GM12874 (cell line): ENCODE measurements at regions not wholly inside any gene's neighbourhood (a gene's known extent, or its start where the extent isn't known, plus 50 kb on each side); places are given as distances from the start of the nearest gene placed in this dataset.

Experiments used
- TF ChIP-seq, protein P1 (sequence below): IDR thresholded peaks from 2 replicates; pipeline ENCODE4 v1.5.1; 2011; ENCODE audit warnings: low read depth, mild to moderate bottlenecking, control low read depth, low read length, moderate library complexity; ENCODE audit not compliant: insufficient read depth

DNA sequence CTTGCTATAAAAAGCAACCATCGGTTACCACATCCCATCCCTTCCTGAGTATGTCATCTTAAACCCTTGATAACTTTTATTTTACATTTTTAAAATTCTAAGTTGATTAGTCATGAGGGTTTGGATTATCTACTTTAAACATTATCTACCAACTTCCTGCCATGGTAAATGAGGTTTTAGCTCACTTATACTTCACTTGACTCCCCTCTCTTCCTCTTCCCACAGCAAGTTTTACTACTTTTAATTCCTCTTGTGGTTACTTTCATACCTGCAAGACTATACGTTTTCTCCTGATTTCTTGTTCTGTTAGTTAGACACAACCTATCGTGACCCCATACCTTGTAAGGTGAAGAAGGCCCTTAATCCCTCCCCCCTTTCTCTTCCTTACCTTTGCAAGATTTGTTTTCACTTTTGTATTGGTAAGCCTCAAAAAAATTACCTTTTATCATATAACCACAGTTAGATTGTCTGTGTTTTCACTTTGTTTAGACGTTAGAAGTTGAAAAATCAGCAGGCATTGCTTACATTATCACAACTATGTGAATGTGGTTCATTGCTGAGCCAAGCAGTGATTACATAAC, 60.1 kb upstream of the OGFRL1 start:
- TF ChIP-seq, protein P1, sequence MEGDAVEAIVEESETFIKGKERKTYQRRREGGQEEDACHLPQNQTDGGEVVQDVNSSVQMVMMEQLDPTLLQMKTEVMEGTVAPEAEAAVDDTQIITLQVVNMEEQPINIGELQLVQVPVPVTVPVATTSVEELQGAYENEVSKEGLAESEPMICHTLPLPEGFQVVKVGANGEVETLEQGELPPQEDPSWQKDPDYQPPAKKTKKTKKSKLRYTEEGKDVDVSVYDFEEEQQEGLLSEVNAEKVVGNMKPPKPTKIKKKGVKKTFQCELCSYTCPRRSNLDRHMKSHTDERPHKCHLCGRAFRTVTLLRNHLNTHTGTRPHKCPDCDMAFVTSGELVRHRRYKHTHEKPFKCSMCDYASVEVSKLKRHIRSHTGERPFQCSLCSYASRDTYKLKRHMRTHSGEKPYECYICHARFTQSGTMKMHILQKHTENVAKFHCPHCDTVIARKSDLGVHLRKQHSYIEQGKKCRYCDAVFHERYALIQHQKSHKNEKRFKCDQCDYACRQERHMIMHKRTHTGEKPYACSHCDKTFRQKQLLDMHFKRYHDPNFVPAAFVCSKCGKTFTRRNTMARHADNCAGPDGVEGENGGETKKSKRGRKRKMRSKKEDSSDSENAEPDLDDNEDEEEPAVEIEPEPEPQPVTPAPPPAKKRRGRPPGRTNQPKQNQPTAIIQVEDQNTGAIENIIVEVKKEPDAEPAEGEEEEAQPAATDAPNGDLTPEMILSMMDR = no peak

DNA sequence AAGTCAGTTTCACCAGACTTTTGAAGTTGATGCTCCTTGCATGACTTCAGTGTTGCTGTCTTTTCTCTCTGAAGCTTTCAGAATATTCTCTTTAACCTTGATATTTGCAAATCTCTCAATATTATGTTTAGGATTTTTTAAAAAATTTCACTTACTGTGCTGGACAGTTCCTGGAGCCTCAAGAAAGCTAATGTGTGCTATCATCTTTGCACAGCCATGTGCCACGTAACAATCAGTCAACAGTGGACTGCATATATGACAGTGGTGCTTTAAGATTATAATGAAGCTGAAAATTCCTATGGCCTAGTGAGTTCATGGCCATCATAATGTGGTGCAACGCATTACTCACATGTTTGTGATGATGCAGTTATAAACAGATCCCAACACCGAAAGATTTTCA, 59.1 kb upstream of the OGFRL1 start:
- TF ChIP-seq, protein P1 = no peak

DNA sequence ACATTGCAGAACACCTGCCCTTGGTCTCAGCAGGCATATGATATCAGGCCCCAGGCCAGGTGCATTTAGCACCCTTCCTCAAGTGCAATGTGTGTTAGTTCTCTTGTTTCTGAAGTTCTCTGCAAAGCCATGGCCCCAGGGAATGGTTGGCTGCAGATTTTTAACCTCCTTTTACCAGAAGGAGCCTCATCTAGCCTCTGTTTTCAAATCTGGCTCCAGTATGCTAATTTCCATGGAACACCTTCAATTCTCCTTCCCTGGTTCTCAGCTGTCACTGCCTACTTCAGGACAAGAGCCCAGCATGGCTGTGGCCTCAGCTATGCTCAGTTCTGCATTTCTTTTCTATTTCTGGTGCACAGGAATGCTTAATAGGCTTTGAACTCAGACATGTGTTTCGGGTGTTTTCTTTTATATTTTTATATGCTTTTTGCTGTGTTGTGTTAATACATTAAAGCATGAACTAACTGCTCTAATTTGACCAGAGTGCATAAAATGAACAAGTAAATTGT, 51.6 kb upstream of the OGFRL1 start:
- TF ChIP-seq, protein P1 = no peak

DNA sequence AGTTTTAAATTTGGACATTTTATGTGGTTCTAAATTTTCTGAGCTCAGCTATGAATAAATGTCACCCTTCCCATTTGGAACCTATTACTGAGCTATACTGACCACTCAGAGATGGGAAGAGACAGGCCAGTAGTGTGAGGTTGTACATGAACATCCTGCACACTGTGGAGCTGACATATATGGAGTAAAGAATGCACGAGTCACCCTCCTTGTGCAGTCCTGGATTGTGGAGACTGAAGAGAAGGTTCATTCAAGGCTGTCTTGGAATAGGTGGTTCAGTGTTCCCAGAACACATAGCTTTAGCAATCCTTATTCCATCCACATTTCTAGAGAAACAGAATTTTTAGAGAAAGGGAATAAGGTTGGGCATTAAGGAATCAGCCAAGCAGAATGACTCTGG, 50.3 kb upstream of the OGFRL1 start:
- TF ChIP-seq, protein P1 = no peak
